ENCODE measurements at regions not wholly inside any gene's neighbourhood (a gene's known extent, or its start where the extent isn't known, plus 50 kb on each side); places are given as distances from the start of the nearest gene placed in this dataset.

- TF ChIP-seq TSHZ2 (CRISPR knock-in tag; IDR thresholded peaks at IDR 0.05), result no peak
- no peak for TF ChIP-seq ISL1 (CRISPR knock-in tag; IDR thresholded peaks at IDR 0.05)
- no peak for TF ChIP-seq ZFP3 (CRISPR knock-in tag; IDR thresholded peaks at IDR 0.05)
- no peak for TF ChIP-seq GLIS3 (CRISPR knock-in tag; IDR thresholded peaks at IDR 0.05)
- no peak for TF ChIP-seq CSDC2 (CRISPR knock-in tag; IDR thresholded peaks at IDR 0.05)
- no peak for ATAC-seq
These were observed 225.0 kb upstream of the ZNF32 start for GRCh38 chr10:43873717-43874116.

- TF ChIP-seq ZFP3 (CRISPR knock-in tag; IDR thresholded peaks at IDR 0.05) (no peak), RARB (CRISPR knock-in tag; IDR thresholded peaks at IDR 0.05) (no peak), ISL1 (CRISPR knock-in tag; IDR thresholded peaks at IDR 0.05) (no peak), ESRRG (CRISPR knock-in tag; IDR thresholded peaks at IDR 0.05) (no peak), CSDC2 (CRISPR knock-in tag; IDR thresholded peaks at IDR 0.05) (no peak), ZNF8 (CRISPR knock-in tag; IDR thresholded peaks at IDR 0.05) (no peak), TCF4 (CRISPR knock-in tag; IDR thresholded peaks at IDR 0.05; ENCODE audit: borderline replicate concordance) (no peak), POU6F1 (CRISPR knock-in tag; IDR thresholded peaks at IDR 0.05; ENCODE audit: borderline replicate concordance, low read depth) (no peak)
- no peak for ATAC-seq
These were observed 224.0 kb upstream of the ZNF32 start for GRCh38 chr10:43872644-43873043.

- TF ChIP-seq BACH2 (CRISPR knock-in tag; IDR thresholded peaks at IDR 0.05; ENCODE audit: borderline replicate concordance) (no peak), ZFP3 (CRISPR knock-in tag; IDR thresholded peaks at IDR 0.05) (no peak), ZNF565 (CRISPR knock-in tag; conservative IDR thresholded peaks at IDR 0.05; ENCODE audit: low read depth) (no peak), SNAI2 (CRISPR knock-in tag; IDR thresholded peaks at IDR 0.05) (no peak), PATZ1 (CRISPR knock-in tag; IDR thresholded peaks at IDR 0.05; ENCODE audit: borderline replicate concordance) (no peak), ZC3H10 (CRISPR knock-in tag; IDR thresholded peaks at IDR 0.05) (no peak), ISL1 (CRISPR knock-in tag; IDR thresholded peaks at IDR 0.05) (no peak), CSRNP3 (CRISPR knock-in tag; IDR thresholded peaks at IDR 0.05) (no peak), TCF4 (CRISPR knock-in tag; IDR thresholded peaks at IDR 0.05; ENCODE audit: borderline replicate concordance) (no peak), GLIS3 (CRISPR knock-in tag; IDR thresholded peaks at IDR 0.05) (no peak), OSR1 (CRISPR knock-in tag; IDR thresholded peaks at IDR 0.05) (no peak), TSHZ2 (CRISPR knock-in tag; IDR thresholded peaks at IDR 0.05) (no peak), CREB5 (CRISPR knock-in tag; IDR thresholded peaks at IDR 0.05; ENCODE audit: low read depth) (no peak), RARB (CRISPR knock-in tag; IDR thresholded peaks at IDR 0.05) (no peak), TOX (CRISPR knock-in tag; IDR thresholded peaks at IDR 0.05; ENCODE audit: borderline replicate concordance) (no peak), PPARA (CRISPR knock-in tag; IDR thresholded peaks at IDR 0.05; ENCODE audit: borderline replicate concordance) (no peak), CSDC2 (CRISPR knock-in tag; IDR thresholded peaks at IDR 0.05) (no peak)
These were observed 222.9 kb upstream of the ZNF32 start for GRCh38 chr10:43871545-43871944.

More at GRCh38 chr10:43871545-43871944, 222.9 kb upstream of the ZNF32 start:
- ATAC-seq, result no peak

Measured in SK-N-SH treated with all-trans-retinoic acid at 6 μM for 48 hours (cell line).